DLD1 (cell line): ENCODE measurements at regions not wholly inside any gene's neighbourhood (a gene's known extent, or its start where the extent isn't known, plus 50 kb on each side); places are given as distances from the start of the nearest gene placed in this dataset.

Experiments
- in situ Hi-C: cut with HindIII; loops from 2 replicates; pipeline ENCODE4 v1.10.0; 2017; ENCODE audit warnings: low sequenced_read_pairs

DNA sequence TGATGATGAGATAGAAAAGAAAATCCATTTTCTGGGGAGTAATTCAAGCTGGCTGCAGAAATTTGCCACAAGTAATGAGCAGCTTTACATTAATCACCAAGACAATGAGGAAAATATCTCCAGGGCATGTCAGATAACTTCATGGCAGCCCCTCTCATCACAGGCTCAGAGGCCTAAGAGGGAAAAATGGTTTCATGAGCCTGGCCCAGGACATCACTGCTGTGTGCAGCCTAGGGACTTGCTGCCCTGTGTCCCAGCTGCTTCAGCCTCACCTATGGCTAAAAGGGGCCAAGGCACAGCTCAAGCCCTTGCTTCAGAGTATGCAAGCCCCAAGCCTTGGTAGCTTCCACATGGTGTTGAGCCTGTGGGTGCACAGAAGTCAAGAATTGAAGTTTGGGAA is 161.7 kb downstream of the OPA1 start:
- in situ Hi-C loops = loop anchor here (5.0 kb wide), 1 partner anchor 553 kb away; no protein-coding TSS in a partner anchor

DNA sequence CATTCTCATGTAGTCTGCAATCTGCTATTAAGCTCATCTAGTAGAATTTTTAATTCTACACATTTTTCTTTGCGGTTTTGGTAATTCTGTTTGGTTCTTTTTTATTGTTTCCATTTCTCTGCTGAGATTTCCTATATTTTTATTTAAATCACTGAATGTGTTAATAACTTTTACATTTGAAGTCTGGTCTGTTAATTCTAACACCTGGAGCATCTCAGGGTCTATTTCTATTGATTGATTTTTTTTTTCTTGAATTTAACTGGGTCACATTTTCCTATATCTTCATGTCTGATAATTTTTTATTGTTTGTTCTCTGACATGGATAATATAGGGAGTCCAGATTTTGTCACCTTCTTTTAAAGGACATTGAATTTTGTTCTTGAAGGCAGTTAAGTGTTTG is 163.5 kb downstream of the OPA1 start:
- in situ Hi-C loops = loop anchor here (5.0 kb wide), 1 partner anchor 551 kb away; no protein-coding TSS in a partner anchor

DNA sequence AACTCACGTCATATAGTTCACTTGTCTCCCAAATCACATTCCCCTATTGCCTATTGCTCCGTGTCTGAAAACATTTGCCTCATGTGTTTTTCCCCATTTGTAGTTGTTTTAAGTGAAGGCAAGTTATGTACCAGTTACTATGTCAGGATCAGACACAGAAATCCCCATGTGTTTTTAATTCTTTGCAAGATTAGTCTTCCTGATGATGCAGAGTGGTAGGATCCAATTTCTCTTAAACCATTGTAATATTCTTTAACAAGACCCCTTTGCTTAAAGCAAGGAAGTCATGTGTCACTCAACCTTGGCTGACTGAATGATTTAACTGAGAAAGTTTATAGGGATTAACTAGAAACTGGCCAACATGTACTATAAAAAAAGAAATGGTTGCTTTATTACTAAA is 164.4 kb downstream of the OPA1 start:
- in situ Hi-C loops = loop anchor here (5.0 kb wide), 1 partner anchor 550 kb away; no protein-coding TSS in a partner anchor

DNA sequence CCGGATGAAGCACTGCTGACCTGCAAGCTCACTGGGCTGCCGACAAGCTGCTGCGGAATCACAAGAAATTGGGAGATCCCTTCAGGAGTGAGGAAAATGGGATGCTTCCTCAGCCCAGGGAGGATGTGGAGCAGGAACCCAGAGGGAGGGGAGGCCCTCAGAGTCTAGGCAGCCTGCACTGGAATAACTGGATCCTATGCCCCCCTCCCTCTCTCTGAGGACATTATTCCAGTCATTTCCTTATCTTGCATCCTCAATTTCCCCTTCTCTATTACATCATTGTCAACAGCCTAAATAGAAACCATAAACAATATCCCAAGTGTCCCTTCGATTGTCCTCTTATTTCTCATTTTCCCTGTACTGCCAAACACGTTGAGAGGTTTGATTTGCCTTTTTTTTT is 169.0 kb downstream of the OPA1 start:
- in situ Hi-C loops = no loop called here

DNA sequence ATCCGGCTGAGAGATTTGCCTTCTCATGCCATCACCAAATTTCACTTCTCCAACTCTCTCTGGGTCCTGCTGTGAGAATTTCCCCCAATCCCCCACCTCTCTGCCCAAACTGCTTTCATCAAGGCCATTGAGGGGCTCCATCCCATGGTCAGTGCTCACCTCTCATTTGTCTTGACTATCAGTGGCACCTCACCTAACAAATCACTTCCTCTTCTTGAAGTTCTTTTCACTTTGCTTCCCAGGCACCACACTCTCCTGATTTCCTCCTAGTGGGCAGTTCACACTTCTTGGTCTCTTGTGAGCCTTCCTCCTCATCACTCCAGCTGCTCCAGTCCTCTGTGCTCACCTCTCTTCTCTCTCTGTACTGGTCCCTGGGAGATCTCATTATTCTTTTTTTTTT is 169.6 kb downstream of the OPA1 start:
- in situ Hi-C loops = no loop called here

DNA sequence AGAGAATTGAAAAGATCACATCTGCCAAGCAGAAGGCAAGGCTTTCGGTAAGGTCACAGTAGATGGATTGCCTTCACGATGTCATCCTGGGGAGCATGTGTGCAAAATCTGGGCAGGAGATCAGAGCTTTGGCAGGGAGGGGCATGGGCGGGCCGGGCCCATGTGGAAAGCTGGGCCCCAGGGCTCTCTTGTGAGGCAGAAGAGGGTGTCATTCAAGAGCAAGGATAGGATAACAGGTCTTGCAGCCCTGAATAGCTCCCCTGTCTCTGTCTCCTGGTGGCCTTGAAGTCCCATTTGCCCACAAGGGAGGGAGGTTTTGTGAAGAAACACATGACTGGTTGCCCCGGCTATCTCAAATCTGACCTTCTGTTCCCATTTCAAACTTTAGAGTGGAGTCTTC is 172.0 kb downstream of the OPA1 start:
- in situ Hi-C loops = no loop called here

DNA sequence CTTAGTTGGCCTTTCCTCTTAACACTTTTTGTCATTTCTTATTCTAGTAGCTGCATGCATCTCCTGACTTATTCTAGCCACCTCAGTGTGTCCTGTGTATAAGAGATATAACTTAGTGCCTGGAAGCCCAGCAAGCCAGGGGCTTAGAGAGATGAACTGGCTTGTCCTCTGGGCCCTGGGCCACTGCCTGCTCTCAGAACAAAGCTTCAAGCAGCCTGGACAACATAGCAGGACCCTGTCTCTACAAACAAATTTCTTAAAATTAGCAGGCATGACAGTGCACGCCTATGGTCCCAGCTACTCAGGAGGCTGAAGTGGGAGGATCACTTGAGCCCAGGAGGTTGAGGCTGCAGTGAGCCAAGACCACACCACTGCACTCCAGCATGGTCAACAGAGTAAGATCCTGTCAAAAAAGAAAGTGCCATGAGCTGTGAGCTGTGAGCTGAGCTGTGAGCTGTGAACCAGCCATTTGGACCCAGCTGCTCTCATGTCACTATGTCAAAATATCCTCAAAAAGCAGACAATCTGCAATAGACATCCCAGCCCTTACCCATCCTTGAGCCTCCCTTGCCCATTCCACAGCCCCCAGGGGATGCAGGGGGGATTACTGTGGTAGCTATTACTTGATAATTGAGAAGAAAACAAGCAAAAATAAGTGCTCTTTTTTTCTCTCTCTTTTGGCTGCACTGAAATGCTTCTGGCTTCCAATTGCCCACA is 174.5 kb downstream of the OPA1 start:
- in situ Hi-C loops = no loop called here

DNA sequence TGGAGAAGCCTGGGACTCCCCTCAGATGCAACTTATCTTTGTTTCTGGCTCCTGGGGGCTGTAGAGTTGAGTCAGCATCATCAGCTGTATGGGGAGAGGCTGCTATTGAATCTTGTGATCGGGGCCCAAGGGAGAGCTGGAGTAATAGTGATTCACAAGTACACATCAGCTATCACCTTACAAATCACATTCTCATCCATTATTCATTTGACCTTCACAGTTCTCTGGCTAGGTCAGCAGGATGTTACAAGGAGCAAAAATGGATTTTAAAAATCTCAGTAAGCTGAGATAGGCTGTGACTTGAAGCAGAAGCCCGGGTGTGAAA is 175.0 kb downstream of the OPA1 start:
- in situ Hi-C loops = no loop called here

DNA sequence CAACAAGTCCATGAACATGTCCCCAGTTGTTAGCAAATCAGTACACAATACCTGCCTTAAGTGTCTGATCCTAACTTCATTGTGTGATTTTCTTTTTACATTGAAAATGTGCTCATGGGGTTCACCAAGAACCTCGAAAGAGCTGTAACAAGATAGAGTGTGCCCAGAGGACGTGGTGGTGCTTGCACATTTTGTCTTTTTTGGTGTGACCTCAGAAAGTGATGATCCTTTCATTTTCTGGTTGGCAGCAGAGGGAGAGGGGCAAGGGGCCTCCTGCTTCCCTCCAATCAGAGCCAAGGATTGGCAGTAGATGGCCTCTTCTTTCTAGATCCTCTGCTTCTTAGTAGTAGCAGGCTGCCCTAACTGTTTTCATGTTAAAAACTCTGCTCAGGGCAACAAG is 176.4 kb downstream of the OPA1 start:
- in situ Hi-C loops = no loop called here

DNA sequence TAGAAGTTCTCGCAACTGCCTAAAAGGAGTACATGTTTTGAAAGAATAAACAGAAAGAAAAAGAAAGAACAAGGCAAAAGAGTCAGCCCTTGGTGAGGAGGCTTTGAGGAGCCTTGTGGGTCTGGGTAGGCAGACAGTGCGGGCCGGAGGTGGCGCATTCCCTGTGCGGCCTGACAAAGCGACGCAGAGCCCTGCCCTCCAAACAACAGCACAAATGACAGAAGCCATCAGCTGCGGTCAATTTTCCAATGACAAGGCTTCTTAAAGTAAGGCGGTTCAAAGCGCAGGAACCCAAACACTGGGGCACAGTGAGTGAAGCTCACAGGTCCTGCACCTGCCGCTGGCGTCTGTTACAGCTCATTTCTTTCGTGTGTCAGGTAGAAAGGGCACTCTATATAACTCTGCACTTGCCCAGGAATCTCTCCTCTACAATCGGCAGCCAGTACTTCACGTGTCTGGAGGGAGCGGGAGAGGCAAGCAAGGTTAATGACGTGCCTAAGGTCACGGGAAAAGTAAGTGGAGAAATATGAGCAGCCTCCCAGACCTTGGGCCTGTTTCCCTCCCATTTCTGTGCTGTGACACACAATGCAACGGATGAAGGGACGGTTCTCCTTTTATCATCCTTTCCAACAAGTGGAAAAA is 178.1 kb downstream of the OPA1 start:
- in situ Hi-C loops = no loop called here

DNA sequence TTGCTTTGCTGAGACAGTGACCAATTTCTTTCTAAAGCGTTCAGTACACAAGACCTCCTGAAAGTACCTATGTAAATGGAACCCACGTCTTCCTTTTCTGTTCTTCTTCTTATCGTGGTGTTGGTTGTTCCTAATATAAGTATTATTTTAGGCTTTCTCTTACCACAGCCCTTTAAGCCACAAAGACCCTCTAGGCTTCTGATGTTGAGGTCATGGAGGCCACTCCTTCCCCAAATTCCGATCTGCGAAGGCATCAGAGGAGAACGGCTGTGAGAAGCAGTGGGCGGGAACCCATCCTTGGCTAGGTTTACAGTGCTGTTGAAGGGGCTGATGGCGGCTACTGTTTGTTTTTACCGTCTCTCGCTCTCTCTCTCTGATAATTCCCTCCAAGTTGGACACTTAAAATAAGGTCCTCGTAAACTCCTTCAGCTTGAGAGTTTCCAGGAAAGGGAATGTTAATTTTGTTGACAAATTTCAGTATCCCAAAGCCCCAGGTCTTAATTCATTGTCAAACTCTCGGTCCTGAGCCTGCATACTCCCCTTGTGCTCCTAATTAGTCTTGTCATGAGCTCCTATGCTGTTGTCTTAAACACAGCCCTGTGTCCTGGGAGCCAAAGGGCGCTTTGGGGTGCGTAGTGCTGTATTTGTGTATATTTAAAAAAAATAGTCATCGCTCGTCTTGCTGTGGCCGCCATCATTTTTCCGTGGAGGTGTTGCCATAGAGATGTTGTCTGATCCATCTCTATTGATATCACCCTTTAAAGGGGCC is 178.8 kb downstream of the OPA1 start:
- in situ Hi-C loops = no loop called here

DNA sequence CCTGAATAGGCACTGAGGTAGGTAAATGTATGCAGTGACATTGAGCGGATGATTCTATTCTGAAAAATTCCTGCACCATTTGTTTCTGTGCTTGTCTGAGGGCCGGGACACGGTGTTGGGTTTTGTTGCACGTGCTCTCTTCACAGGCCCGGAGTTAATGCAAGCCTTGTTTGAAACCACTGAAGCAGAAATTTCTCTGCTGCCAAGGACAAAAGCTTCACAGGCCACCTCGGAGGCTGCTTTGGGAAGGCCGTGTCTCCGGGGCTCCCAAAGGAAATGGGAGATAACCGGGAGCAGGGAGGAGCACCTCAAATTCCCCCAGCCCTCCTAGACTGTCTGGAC is 179.4 kb downstream of the OPA1 start:
- in situ Hi-C loops = no loop called here

DNA sequence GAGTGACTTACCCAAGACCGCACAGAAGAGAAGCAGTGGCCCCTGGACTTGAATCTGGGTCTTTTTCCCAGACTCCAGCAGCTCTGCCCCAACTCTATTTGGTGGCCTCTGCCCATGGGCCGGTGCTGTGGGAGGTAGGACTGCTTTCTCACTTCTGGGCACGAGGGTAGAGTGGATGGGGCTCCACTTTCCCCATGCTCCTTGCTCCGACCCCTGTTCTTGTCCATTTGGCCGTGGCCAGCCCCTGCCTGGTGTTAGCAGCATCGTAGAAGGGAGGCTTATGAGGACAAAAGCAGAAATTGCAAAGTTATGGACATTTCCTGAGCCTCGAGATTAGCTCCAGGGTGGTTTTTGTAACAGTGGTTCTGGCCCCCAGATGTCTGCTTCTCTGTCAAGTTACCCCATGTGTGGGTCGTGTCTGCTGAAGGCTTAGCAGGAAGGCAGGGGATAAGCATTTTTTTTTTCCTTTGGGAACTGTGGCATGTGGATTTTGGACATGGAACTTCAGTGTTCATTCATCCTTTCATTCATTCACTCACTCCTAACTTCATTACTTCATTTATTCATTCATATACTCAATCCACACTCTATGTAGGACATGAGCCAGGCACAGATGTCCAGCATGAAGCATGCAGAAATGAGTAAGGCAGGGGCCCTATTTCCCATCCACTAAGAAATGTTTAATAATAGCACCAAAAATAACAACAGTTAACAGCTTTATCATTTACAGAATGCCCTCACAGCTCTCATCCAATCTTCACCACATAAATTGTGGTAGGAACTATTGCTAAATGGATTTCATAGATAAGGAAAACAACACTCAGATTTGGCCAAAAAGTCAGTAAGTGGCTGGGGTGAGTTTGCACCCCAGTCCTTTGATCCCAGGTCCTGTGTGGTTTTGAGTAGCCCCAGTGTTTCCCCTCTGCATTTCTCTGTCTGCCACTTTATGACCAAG is 180.5 kb downstream of the OPA1 start:
- in situ Hi-C loops = no loop called here

DNA sequence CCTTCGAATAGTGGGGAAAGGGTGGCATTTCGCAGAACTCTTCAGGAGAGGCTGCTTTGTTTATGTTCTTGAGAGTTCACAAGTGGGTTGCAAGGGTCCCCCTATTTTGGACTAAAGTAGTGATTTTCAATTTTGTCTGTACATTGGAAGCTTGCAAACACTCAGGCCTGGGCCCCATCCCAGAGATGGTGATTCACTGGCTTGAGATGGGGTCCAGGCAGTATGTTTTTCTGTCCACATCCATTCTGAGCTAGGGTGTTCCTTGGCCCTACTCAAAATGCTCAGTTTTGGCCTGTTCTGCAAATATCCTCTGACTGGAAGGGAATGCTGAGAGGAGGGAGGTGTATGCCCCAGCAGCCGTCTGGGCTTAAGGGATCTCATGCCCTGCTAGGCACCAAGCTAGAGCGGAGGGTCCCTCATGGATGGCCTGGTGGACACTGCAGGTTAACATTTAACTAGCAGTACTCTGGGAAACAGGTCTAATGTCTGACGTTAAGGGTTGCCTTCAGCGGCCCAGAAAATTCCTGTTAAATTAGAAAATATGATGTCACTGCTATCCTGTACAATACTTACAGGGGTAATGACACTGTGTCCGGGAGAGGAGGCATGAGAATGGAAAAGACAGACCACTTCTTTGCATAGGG is 181.4 kb downstream of the OPA1 start:
- in situ Hi-C loops = no loop called here

DNA sequence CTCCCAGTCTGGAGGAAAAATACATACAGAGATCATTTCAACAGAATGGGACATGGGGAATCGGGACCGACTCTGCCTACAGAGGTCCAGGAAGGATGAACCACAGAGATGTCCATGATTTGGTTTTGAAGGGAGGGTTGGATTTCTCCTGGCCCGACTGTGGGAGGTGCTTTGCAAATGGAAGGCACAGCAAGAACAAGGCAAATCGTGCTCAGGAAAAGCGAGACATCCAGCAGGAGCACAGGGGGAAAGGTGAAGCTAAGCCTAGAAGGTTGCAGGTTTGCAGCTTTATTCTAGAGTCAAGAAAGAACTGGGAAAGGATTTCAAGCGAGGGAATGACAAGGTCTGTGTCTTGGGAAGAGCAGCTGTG is 181.9 kb downstream of the OPA1 start:
- in situ Hi-C loops = no loop called here

DNA sequence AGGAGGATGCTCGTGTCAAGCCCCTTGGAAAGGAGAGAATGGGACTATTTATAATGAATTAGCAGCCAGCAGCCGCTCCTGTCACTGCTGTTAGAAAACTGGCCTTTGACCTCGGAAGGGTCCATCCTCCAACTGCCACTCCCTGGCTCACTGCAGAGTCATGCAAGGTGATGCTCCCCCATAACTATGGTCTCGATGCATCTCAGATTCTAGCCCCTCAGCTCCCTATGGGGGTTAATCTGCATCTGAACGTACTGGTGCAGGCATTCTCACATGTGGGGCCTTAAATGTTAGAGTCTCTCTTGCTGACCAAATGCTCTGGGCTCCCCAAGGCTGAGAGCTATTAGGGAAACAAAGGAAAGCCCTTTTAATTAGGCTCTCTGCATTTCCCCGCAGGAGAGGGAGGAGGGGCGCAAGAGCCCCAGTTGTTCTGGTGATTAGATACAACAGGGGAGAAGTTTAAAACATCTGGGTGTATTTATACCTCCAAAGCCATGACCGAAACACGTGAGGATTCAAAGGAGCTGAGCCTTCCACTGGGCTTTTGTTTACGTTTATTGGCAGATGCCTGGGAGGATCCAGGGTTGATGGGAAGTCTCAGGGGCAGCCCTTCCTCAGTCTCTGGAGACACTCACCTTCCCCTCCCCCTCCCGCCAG is 182.5 kb downstream of the OPA1 start:
- in situ Hi-C loops = no loop called here

DNA sequence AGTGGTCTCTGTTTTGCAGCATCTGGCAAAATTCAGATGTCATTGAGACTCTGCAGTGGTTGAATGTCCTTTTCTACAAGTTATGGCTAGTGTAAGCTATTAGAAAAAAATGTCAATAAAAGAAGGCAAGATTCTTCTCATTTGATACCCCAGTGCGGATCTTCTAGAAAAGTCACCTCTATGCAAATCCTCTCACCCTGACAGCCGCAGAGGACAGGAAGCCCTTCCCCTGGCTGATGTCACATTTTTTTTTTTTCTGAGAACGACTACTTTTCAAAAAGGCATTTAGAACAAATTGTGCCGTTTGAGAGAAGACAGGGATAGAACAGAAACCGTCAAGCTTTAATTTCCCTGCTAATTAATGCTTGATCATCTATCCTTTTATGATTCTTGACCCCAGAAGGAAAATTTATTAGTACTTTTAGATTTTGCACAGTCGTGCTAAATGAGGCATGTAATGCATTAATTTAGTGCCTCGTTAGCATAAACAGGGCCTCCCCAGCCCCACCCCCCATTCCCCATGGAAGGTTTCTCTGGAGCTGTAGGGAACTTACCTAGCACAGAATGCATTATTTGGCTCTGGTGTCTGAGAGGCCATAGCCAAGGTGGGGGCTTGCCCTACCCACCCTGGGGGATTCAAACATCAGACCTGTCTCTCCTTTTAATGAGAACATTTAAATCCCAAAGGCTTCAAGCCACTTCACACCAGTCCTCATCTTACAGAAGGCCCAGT is 183.8 kb downstream of the OPA1 start:
- in situ Hi-C loops = no loop called here

DNA sequence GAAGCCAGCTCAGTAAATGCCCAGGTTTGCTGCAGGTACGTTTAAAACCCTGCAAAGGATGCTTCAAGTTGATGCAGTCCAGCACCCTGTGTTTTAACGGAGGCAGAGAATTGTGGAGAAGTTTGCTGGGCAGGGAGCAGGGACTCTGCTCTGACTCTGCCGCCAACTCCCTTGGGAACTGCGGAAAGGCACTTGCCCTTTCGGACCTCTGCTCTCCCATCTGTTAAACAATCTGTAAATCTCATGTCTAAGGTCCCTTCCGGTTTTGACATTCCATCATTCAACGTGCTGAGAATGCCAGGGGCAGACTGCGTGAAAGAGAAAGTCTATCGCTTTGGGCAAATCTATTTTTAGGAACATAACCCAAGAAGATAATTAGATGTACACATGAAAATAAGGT is 184.5 kb downstream of the OPA1 start:
- in situ Hi-C loops = no loop called here

DNA sequence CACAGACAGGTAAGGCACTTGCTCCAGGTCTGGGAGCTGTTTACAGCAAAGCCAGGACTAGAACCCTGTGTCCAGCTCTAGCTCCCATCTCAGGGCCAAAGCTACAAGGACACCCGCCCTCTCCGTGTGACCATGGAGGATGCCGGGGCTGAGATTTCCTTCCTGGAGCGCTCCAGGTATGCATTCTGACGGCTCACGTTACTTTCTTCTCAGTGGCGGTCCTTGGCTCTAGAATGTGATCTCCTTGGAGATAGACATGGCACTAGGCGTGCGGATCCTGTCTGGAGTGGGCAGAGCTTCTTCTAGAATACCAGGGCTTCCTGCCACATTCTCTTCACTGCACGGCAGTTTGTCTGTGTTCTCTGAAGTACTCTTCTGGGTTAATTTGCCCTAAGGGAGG is 185.7 kb downstream of the OPA1 start:
- in situ Hi-C loops = no loop called here
